GM21619 (cell line): ENCODE measurements at regions not wholly inside any gene's neighbourhood (a gene's known extent, or its start where the extent isn't known, plus 50 kb on each side); places are given as distances from the start of the nearest gene placed in this dataset.

Experiments used
- ATAC-seq: cut with Tn5 transposase; IDR thresholded peaks from one replicate; pipeline ENCODE4 v1.9.1; 2021; ENCODE audit not compliant: unreplicated experiment

- no peak for ATAC-seq
Observed at GRCh38 chr22:49380095-49380827, 447.4 kb downstream of the BRD1 start.

- no peak for ATAC-seq
Observed at GRCh38 chr22:49377306-49377705, 450.4 kb downstream of the BRD1 start.

- no peak for ATAC-seq
Observed at GRCh38 chr22:49373801-49374226, 453.9 kb downstream of the BRD1 start.

GRCh38 chr22:49373289-49373666, 454.4 kb downstream of the BRD1 start:
- no peak for ATAC-seq

DNA sequence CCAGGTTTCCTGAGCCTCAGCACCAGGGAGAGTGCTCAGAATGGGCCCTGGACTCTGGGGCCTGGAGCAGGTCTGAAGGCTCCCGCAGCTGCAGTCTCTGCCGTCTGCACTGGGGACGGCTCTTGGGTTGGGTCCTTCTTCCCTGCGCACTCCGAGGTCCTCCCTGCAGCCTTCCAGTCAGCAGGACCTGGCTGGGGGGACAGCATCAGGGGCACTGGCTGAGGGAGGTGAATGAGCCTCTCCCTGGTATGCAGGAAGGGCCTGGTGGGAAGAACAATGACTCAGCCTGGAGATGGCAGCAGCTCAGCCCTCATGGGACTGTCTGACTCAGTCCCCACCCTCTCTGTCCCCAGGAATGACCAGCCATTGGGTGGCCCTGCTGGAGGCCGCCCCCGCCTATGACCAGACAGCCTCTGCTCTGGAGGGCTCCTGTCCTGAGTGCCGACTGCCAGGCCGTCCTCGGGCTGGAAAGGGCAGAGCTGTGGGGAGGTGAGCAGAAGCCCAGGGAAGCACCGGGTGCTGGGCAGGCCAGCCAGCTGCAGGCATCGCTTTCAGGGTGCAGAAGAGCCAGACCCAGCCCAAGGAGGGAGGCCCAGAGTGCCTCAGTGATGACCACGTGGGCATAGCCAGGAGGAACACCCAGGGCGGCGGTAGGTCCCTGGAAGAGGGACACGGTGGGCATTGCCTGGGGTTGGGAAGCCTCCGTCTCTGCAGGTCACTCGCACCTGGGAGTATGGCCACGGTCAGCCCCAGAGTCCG, 455.0 kb downstream of the BRD1 start:
- ATAC-seq = no peak

DNA sequence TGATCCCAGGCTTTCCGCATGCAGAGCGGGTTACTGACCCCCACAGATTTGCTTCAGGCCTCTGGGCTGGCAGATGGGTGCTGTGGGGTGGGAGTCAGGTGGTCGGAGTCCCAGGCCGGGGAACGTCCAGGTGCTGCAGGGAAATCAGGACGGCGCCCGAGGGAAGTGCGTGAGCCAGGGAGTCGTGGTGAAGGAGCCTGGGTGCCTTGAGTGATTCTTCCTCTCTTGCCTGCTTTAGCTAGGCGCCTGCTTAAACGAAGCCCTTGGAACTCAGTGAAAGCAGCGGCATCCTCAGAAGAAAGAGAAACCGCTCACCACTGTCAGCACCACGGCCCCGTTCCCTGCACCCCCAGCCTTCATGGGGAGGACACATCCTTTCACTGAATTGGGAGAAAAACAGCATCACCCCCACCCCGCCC, 455.6 kb downstream of the BRD1 start:
- no peak for ATAC-seq

DNA sequence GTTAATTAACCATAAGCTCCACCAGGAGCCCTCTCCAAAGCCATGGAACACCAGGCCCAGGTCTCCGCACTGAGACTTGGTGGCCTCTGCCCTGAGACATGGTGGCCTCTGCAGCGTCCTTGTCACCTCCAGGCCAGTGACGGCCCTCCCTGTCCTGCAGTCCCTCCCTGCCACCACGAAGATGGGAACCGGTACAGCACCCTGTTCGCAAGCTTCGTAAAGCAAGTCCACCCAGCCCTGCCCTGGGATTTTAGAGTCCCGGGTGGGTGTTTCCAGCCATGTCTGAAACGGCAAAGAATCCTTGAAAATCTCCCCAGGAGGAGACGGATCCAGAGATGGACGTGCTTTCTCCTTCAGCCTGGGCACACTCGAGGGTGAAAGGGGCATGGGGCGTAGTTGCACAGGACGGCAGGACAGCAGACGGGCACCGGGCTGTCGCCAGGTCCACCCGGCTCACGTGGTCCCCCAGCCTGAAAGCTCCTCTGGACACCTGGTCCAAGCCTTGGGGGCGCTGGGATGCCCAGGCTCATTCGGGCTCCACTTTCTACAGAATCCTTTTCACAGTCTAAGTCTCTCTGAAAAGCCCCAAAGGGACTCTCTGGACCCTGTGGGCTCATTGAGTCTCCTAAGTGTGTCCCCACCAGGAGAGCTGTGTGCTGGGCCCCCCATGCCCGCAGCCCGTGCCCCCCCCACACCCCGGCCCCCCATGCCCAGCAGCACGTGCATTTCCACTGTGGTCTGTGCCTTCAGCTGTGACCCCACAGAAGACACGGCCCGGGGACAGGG, 456.2 kb downstream of the BRD1 start:
- ATAC-seq = no peak

DNA sequence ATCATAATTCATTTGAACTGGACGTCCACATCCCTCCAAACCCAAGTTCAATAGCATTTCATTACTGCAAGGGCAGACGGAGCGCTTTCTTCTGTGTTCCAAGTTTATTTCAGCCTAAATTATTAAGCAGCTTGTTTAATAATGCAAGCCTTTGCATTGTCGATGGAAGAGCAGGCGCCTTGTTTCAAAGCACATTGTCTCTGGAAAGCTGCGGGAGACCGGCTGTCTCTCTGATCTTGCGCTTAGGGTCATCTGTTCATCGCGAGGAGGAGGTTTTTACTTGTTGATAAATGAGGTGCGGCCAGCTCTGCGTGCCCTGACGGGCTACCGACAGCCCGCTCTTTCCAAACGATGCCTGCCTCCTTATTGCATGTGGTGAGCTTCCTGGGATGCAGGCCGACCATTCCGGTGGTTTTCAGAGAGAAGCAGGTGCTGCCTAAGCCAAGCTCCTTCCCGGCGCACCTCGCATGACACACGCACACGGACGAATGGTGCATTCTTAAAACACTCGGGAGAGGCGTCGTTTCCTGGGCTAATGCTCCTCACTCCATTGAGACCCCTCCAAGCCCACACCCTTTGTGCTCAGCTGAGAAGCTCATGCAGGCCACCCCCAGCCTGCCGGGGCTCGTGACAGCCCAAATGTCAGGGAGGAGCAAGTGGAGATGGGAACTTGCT, 456.9 kb downstream of the BRD1 start:
- ATAC-seq = no peak

- no peak for ATAC-seq
Observed at GRCh38 chr22:49369726-49370626, 457.7 kb downstream of the BRD1 start.

DNA sequence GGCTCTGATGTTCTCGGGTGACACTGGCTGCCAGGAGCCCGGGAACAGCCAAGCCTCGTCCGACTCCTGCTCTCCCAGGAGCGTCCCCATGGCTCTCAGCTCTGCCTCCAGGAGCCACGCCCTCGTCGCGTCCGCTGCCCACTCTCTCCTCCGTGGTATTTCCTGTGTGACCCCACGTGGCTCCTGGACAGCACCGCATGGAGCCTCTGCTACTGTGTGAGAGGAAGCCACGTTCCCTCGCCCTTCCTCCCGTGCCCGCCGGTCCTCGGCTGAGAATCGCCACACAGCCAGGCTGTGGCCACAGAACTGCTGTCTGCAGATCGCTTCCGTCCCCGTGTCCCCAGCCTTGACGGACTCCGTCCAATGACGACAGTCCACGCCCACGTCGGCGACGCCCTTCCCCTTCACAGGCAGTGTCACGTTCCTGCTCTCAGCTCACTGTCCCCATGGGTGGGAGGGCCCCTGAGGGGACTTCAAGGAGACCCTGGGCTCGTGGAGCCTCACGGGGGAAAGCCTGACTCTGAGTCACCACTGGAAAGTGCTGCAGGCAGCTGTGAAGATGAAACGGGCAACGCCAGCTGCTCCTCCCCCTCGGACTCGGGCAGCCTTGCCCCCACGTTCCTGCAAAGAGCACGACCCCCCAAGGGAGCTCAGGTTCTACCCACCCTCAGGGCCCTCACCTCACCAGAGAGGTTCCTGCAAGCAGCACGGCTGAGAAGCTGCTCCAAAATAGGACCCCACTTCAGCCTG, 458.5 kb downstream of the BRD1 start:
- no peak for ATAC-seq

GRCh38 chr22:49368221-49368975, 459.3 kb downstream of the BRD1 start:
- ATAC-seq = no peak

DNA sequence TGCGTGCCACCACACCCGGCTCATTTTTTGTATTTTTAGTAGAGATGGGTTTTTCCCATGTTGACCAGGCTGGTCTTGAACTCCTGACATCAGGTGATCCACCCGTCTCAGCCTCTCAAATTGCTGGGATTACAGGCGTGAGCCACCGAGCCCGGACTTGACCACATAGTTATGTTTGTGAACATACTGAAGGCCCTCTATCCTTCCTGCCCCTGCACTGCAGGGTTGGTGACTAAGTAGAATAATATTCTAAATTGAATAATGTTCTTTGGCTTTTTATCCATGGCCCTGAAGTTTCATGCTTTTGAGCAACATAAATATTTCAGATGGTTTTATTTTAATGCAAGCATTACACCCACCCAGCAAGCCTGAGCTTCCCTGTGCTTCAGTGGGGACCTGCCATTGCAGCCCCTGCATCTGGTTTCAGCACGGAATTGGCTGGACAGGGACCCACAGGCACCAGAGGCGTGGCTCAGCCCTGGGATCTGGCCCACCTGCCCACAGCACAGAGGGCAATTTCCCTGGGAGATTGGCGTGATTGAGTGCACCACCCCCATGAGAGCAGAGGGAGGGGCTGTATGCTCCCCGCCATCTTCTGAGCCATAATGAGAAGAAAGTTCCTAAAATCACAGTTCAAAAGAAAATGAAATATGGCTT, 460.5 kb downstream of the BRD1 start:
- no peak for ATAC-seq

GRCh38 chr22:49366437-49366836, 461.2 kb downstream of the BRD1 start:
- ATAC-seq = no peak

DNA sequence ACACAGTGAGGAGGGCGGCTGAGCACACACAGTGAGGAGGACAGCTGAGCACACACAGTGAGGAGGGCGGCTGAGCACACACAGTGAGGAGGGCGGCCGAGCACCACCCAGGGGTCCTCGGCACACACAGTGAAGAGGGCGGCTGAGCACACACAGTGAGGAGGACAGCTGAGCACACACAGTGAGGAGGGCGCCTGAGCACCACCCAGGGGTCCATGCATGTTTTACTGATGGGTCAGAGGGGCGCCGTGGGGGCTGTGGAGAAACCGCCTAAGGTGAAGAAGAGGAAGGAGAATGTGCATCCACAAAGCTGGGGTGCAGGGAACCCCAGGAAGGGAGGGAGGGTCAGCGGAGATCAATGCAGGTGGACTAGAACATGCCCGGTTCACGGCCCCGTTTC, 461.8 kb downstream of the BRD1 start:
- ATAC-seq = no peak

- no peak for ATAC-seq
Observed at GRCh38 chr22:49365191-49365837, 462.4 kb downstream of the BRD1 start.

DNA sequence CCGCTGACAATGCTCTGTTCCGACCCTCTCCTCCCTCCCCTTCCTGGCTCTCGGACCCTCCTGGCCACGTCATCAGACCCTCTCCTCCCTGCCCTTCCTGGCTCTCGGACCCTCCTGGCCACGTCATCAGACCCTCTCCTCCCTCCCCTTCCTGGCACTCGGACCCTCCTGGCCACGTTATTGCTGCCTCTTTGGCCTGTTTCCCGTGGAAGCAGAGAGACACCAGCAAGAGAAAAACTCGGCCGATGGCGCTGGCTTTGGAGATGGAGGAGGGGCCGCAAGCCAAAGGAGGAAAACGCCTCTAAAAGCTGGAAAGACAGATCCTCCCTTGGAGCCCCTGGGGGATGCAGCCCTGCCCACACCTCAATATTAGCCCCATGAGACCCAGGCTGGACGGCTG, 463.3 kb downstream of the BRD1 start:
- ATAC-seq = no peak

DNA sequence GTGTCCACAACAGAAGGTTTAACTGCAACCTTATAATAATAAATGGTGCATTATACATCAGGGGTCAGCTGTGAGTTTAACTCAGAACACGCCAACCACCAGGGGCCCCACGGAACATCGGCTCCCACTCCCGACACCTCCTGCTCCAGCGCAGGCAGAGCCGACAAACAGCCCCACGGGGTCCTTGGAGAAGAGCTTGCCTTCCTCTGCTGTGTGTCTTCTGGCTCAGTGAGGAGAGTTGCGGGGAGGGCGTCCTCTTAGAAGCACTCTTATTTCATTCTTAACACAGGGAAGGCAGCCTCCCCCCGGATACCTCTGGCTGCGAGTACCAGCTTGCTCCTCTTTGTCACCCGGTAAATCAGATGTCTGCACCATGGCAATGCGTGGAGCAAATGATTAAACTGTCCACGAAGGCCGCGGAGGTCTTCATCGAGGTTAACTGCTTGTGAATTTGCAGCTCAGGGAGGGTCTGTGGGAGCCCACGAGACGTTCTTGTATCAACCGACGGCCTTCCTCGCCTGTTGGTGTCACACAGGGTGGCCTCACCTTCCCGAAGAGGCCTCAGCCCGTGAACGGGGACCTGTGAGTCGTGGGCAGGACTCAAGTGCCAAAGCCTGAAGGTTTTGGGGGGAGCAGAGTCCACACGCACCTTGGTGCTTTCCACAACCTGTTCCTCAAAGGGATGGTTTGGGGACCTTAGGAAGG, 464.0 kb downstream of the BRD1 start:
- ATAC-seq = no peak
